Astrocyte (in vitro differentiated cells and primary cell): ENCODE measurements at regions not wholly inside any gene's neighbourhood (a gene's known extent, or its start where the extent isn't known, plus 50 kb on each side); places are given as distances from the start of the nearest gene placed in this dataset.

Experiments used
- DNase-seq: peaks from one replicate; pipeline ENCODE4 v3.0.0-alpha.2; 2010; ENCODE audit warnings: low read depth
- FAIRE-seq: peaks from 2 replicates; lab custom pipeline; 2011; peaks lifted over from hg19 to GRCh38; lab: Jason Lieb, UNC
- H2AFZ ChIP-seq: 2 replicates; pipeline ENCODE4 v1.6.0; 2012; ENCODE audit warnings: low read depth, low read length, inconsistent platforms
- H3K27ac ChIP-seq: 2 replicates; pipeline ENCODE4 v1.5.1; 2011; ENCODE audit warnings: low read depth, low read length, inconsistent platforms
- H3K27me3 ChIP-seq: 2 replicates; pipeline ENCODE4 v1.6.0; 2011; ENCODE audit warnings: low read length, inconsistent platforms; ENCODE audit not compliant: insufficient read depth
- H3K36me3 ChIP-seq: 2 replicates; pipeline ENCODE4 v1.5.1; 2011; ENCODE audit warnings: low read length, inconsistent platforms; ENCODE audit not compliant: insufficient read depth
- H3K4me1 ChIP-seq: 2 replicates; pipeline ENCODE4 v1.5.1; 2011; ENCODE audit warnings: low read length, inconsistent platforms; ENCODE audit not compliant: insufficient read depth
- H3K4me2 ChIP-seq: 2 replicates; pipeline ENCODE4 v1.6.0; 2012; ENCODE audit warnings: low read length, inconsistent platforms
- H3K4me3 ChIP-seq: 2 replicates; pipeline ENCODE4 v1.5.1; 2011; ENCODE audit warnings: low read depth, mild to moderate bottlenecking, low read length, inconsistent platforms; ENCODE audit not compliant: insufficient read depth
- H3K79me2 ChIP-seq: 2 replicates; pipeline ENCODE4 v1.6.0; 2012; ENCODE audit warnings: mild to moderate bottlenecking, low read length, inconsistent platforms; ENCODE audit not compliant: insufficient read depth
- H3K9ac ChIP-seq: 2 replicates; pipeline ENCODE4 v1.6.0; 2012; ENCODE audit warnings: mild to moderate bottlenecking, low read length, inconsistent platforms
- H3K9me3 ChIP-seq: 2 replicates; pipeline ENCODE4 v1.5.1; 2012; ENCODE audit warnings: low read depth, mild to moderate bottlenecking, low read length, inconsistent platforms; ENCODE audit not compliant: insufficient read depth
- H4K20me1 ChIP-seq: 2 replicates; pipeline ENCODE4 v1.6.0; 2012; ENCODE audit warnings: low read length, inconsistent platforms; ENCODE audit not compliant: insufficient read depth
- H3K27ac Mint-ChIP-seq: one replicate; pipeline ENCODE4 v1.8.0; 2021; ENCODE audit warnings: mild to moderate bottlenecking, mixed read lengths; ENCODE audit not compliant: unreplicated experiment
- H3K27me3 Mint-ChIP-seq: one replicate; pipeline ENCODE4 v1.8.0; 2021; ENCODE audit warnings: low read depth, mixed read lengths; ENCODE audit not compliant: unreplicated experiment
- H3K36me3 Mint-ChIP-seq: one replicate; pipeline ENCODE4 v1.8.0; 2021; ENCODE audit warnings: low read depth, mixed read lengths; ENCODE audit not compliant: unreplicated experiment
- H3K4me1 Mint-ChIP-seq: one replicate; pipeline ENCODE4 v1.8.0; 2021; ENCODE audit warnings: low read depth, mixed read lengths; ENCODE audit not compliant: unreplicated experiment
- H3K4me3 Mint-ChIP-seq: one replicate; pipeline ENCODE4 v1.8.0; 2021; ENCODE audit warnings: mild to moderate bottlenecking, moderate library complexity, mixed read lengths; ENCODE audit not compliant: unreplicated experiment
- H3K9me3 Mint-ChIP-seq: one replicate; pipeline ENCODE4 v1.8.0; 2021; ENCODE audit warnings: mild to moderate bottlenecking, mixed read lengths; ENCODE audit not compliant: unreplicated experiment
- CTCF ChIP-seq: IDR thresholded peaks from 2 replicates; pipeline ENCODE4 v1.5.1; 2011; ENCODE audit warnings: low read depth, mild to moderate bottlenecking, inconsistent platforms, low read length, moderate library complexity; ENCODE audit not compliant: insufficient read depth
- EZH2 ChIP-seq: IDR thresholded peaks from 2 replicates; pipeline ENCODE4 v1.6.1; 2012; ENCODE audit warnings: mild to moderate bottlenecking, low read length, inconsistent platforms; ENCODE audit not compliant: insufficient read depth

DNA sequence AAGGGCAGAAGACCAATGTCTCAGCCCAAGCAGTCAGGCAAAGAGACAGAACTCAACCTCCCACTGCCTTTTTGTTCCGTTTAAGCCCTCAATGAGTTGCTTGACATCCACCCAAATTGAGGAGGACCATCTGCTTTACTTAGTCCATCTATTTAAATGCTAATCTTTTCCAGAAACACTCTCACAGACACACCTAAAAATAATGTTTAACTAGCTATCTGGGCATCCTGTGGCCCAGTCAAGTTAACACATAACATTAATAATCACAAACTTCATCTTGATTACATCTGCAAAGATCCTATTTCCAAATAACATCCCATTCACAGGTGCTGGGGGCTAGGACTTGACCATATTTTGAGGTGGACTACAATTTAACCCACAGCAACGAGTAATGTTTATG lies 115.7 kb downstream of the RAB11FIP2 start:
- H3K27me3 Mint-ChIP-seq, result peaks cover 7% of the 10 kb centered on the region
- Histone ChIP-seq H3K36me3 (no peaks in the 10 kb centered on the region), H3K9ac (no peak overlapping the region), H3K79me2 (no peaks in the 10 kb centered on the region), H3K4me1 (no peaks in the 10 kb centered on the region), H3K9me3 (no peaks in the 10 kb centered on the region), H3K4me2 (no peak overlapping the region), H4K20me1 (no peaks in the 10 kb centered on the region), H3K27ac (no peak overlapping the region), H3K27me3 (no peaks in the 10 kb centered on the region), H2AFZ (no peak overlapping the region), H3K4me3 (no peak overlapping the region)
- H3K4me3 Mint-ChIP-seq, result no peak overlapping the region
- no peak for FAIRE-seq
- H3K27ac Mint-ChIP-seq, result no peak overlapping the region
- H3K4me1 Mint-ChIP-seq, result no peaks in the 10 kb centered on the region
- H3K36me3 Mint-ChIP-seq, result peaks cover 1% of the 10 kb centered on the region
- no peak for DNase-seq
- H3K9me3 Mint-ChIP-seq, result no peaks in the 10 kb centered on the region
- no peak for TF ChIP-seq CTCF
- no peak for TF ChIP-seq EZH2

DNA sequence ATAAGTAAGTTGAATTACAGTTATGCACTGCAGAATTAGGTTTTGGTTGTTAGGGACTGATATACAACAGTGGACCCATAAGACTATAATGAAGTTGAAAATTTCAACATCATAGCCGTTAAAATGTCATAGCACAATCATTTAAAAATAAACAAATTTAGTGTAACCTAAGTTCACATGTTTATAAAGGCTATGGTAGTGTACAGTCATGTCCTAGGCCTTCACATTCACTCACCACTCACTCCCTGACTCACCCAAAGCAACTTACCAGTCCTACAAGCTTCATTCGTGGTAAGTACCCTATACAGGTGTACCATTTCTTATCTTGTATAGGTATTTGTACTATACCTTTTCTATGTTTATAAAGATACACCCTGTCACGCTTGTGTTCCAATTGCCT lies 113.7 kb downstream of the RAB11FIP2 start:
- TF ChIP-seq CTCF, result no peak
- TF ChIP-seq EZH2, result no peak
- Mint-ChIP-seq H3K27me3 (peaks cover 5% of the 10 kb centered on the region), H3K4me1 (no peaks in the 10 kb centered on the region), H3K4me3 (no peak overlapping the region), H3K36me3 (peaks cover 1% of the 10 kb centered on the region), H3K27ac (no peak overlapping the region), H3K9me3 (no peaks in the 10 kb centered on the region)
- H4K20me1 ChIP-seq, result no peaks in the 10 kb centered on the region
- H3K4me1 ChIP-seq, result no peaks in the 10 kb centered on the region
- DNase-seq (no peak), FAIRE-seq (no peak)
- no peak overlapping the region for H3K9ac ChIP-seq
- H3K27me3 ChIP-seq, result no peaks in the 10 kb centered on the region
- H3K36me3 ChIP-seq, result no peaks in the 10 kb centered on the region
- no peaks in the 10 kb centered on the region for H3K79me2 ChIP-seq
- H2AFZ ChIP-seq, result no peak overlapping the region
- no peak overlapping the region for H3K4me2 ChIP-seq
- H3K27ac ChIP-seq, result no peak overlapping the region
- H3K9me3 ChIP-seq, result no peaks in the 10 kb centered on the region
- no peak overlapping the region for H3K4me3 ChIP-seq

DNA sequence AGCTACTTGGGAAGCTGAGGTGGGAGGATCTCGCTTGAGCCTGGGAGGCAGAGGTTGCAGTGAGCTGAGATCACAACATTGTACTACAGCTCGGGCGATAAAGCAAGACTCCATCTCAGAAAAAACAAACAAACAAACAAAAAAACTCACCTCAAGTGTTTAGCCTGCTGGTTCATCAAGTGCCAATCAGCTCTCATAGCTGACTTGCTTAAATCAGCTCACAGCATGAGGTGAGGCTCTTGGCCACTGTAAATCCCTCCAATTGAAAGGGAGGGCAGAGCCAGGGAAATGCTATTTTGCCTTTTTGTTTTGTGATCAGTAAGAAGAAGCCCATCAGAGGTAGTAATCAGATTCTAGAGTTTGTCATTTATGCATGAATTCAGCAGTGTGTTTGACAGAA lies 112.3 kb downstream of the RAB11FIP2 start:
- H3K36me3 ChIP-seq, result no peaks in the 10 kb centered on the region
- DNase-seq (no peak), FAIRE-seq (no peak)
- no peaks in the 10 kb centered on the region for H4K20me1 ChIP-seq
- no peak overlapping the region for H3K4me3 Mint-ChIP-seq
- no peaks in the 10 kb centered on the region for H3K4me1 Mint-ChIP-seq
- H3K27me3 ChIP-seq, result no peaks in the 10 kb centered on the region
- H3K9me3 ChIP-seq, result no peaks in the 10 kb centered on the region
- no peak overlapping the region for H3K4me3 ChIP-seq
- H3K27me3 Mint-ChIP-seq, result peaks cover 11% of the 10 kb centered on the region
- H3K9ac ChIP-seq, result no peak overlapping the region
- no peaks in the 10 kb centered on the region for H3K9me3 Mint-ChIP-seq
- no peak overlapping the region for H3K4me2 ChIP-seq
- no peaks in the 10 kb centered on the region for H3K4me1 ChIP-seq
- no peak overlapping the region for H2AFZ ChIP-seq
- no peak overlapping the region for H3K27ac Mint-ChIP-seq
- H3K79me2 ChIP-seq, result no peaks in the 10 kb centered on the region
- H3K36me3 Mint-ChIP-seq, result peaks cover 1% of the 10 kb centered on the region
- TF ChIP-seq CTCF, result no peak
- TF ChIP-seq EZH2, result no peak
- no peak overlapping the region for H3K27ac ChIP-seq
